Thyroid gland (tissue), 4 donors: ENCODE measurements at regions not wholly inside any gene's neighbourhood (a gene's known extent, or its start where the extent isn't known, plus 50 kb on each side); places are given as distances from the start of the nearest gene placed in this dataset.

Experiments
- DNase-seq, 2 donors: peaks; one replicate each; pipeline ENCODE4 v3.0.0-alpha.2; 2019
- H3K27ac ChIP-seq, 3 donors: fragments of 200-600 bp; sonication (generic); 1 replicate in 2 of 3; 2 replicates in 1 of 3; pipeline ENCODE4 v1.5.1; 2016 to 2019; ENCODE audit warnings: mild to moderate bottlenecking in 1 of 3, moderate library complexity in 1 of 3
- H3K27me3 ChIP-seq: fragments of 200-600 bp; sonication (generic); one replicate; pipeline ENCODE4 v1.5.1; 2019
- H3K36me3 ChIP-seq, 2 donors: fragments of 200-600 bp; sonication (generic); one replicate each; pipeline ENCODE4 v1.5.1; 2016 to 2019
- H3K4me1 ChIP-seq, 2 donors: fragments of 200-600 bp; sonication (generic); one replicate each; pipeline ENCODE4 v1.5.1; 2017 to 2019
- H3K4me3 ChIP-seq, 3 donors: fragments of 200-600 bp; sonication (generic); replicated peaks in 1 of 3; 1 replicate in 2 of 3; 2 replicates in 1 of 3; pipeline ENCODE4 v1.5.1; 2016; ENCODE audit warnings: mild to moderate bottlenecking in 1 of 3
- H3K9me3 ChIP-seq: fragments of 200-600 bp; sonication (generic); one replicate; pipeline ENCODE4 v1.5.1; 2017
- CTCF ChIP-seq, 6 experiments: fragments of 200-600 bp in 3 of 6; fragments of 450-650 bp in 3 of 6; sonication (generic) in 3 of 6; IDR thresholded peaks; one replicate each; pipeline ENCODE4 v1.5.1; 2016 to 2019; ENCODE audit warnings: antibody characterized with exemption in 6 of 6, mild to moderate bottlenecking in 2 of 6, inconsistent platforms in 1 of 6, moderate library complexity in 1 of 6
- POLR2A ChIP-seq, 2 donors: fragments of 450-650 bp; IDR thresholded peaks; one replicate each; pipeline ENCODE4 v1.6.1; 2017; ENCODE audit warnings: antibody characterized with exemption in 2 of 2, mild to moderate bottlenecking in 2 of 2, moderate library complexity in 1 of 2
- WGBS, 2 donors: methylation state at CpG; one replicate each; pipeline ENCODE4 v1.1.5; 2017; 5-methylcytosine and 5-hydroxymethylcytosine counted together
- intact Hi-C: fragments of 100-400 bp; cut with DNase I; formaldehyde crosslinking; loops from one replicate; pipeline ENCODE4 v1.15.1; 2023

- no peaks in the 10 kb centered on the region for H3K9me3 ChIP-seq
- intact Hi-C loops = no loop called here
- H3K27ac ChIP-seq = no peak overlapping the region
- WGBS, 2 donors = 96 to 100% methylated on average over 2 of the region's 2 CpGs
- H3K27me3 ChIP-seq = no peaks in the 10 kb centered on the region
- no peaks in the 10 kb centered on the region for H3K4me1 ChIP-seq
- H3K4me3 ChIP-seq = no peak overlapping the region
- H3K36me3 ChIP-seq = no peaks in the 10 kb centered on the region
- no peak for TF ChIP-seq POLR2A (IDR thresholded peaks at IDR 0.05)
- TF ChIP-seq CTCF (IDR thresholded peaks at IDR 0.05) = no peak
- DNase-seq = no peak
These were observed 122.2 kb upstream of the ANKRD28 start for GRCh38 chr3:15919971-15920370.

- WGBS, 2 donors = 72 to 76% methylated on average over 5 of the region's 5 CpGs
These were observed 126.0 kb upstream of the ANKRD28 start for GRCh38 chr3:15923640-15924405.

GRCh38 chr3:15924914-15925313 is 127.1 kb upstream of the ANKRD28 start:
- TF ChIP-seq CTCF (IDR thresholded peaks at IDR 0.05) (no peak), POLR2A (IDR thresholded peaks at IDR 0.05) (no peak)
- WGBS, 2 donors = 72 to 85% methylated on average over 2 of the region's 2 CpGs
- H3K4me1 ChIP-seq = no peaks in the 10 kb centered on the region
- no peak overlapping the region for H3K4me3 ChIP-seq
- H3K9me3 ChIP-seq = no peaks in the 10 kb centered on the region
- H3K36me3 ChIP-seq = no peaks in the 10 kb centered on the region
- DNase-seq = no peak
- intact Hi-C loops = no loop called here
- no peak overlapping the region for H3K27ac ChIP-seq
- H3K27me3 ChIP-seq = no peaks in the 10 kb centered on the region

More at GRCh38 chr3:15923640-15924405, 126.0 kb upstream of the ANKRD28 start:
- Histone ChIP-seq H3K27me3 (no peaks in the 10 kb centered on the region), H3K9me3 (no peaks in the 10 kb centered on the region), H3K27ac (no peak overlapping the region), H3K36me3 (no peaks in the 10 kb centered on the region), H3K4me3 (no peak overlapping the region), H3K4me1 (no peaks in the 10 kb centered on the region)
- no peak for DNase-seq
- intact Hi-C loops = no loop called here
- TF ChIP-seq CTCF (IDR thresholded peaks at IDR 0.05) (no peak), POLR2A (IDR thresholded peaks at IDR 0.05) (no peak)

GRCh38 chr3:15926871-15927270 is 129.1 kb upstream of the ANKRD28 start:
- intact Hi-C loops = no loop called here
- 86 to 94% methylated on average over 2 of the region's 2 CpGs for WGBS, 2 donors

More at GRCh38 chr3:15926871-15927270, 129.1 kb upstream of the ANKRD28 start:
- H3K4me1 ChIP-seq = no peaks in the 10 kb centered on the region
- no peak for TF ChIP-seq CTCF (IDR thresholded peaks at IDR 0.05)
- no peak for TF ChIP-seq POLR2A (IDR thresholded peaks at IDR 0.05)
- no peaks in the 10 kb centered on the region for H3K36me3 ChIP-seq
- H3K9me3 ChIP-seq = no peaks in the 10 kb centered on the region
- no peak for DNase-seq
- H3K4me3 ChIP-seq = no peak overlapping the region
- H3K27ac ChIP-seq = no peak overlapping the region
- no peaks in the 10 kb centered on the region for H3K27me3 ChIP-seq
